Prostate gland (tissue), 2 donors: ENCODE measurements at regions not wholly inside any gene's neighbourhood (a gene's known extent, or its start where the extent isn't known, plus 50 kb on each side); places are given as distances from the start of the nearest gene placed in this dataset.

Source experiments
- POLR2A ChIP-seq: fragments of 450-650 bp; IDR thresholded peaks from one replicate; pipeline ENCODE4 v1.6.1; 2016; ENCODE audit warnings: antibody characterized with exemption, mild to moderate bottlenecking
- TF ChIP-seq, protein P1 (sequence below), 4 experiments: fragments of 200-600 bp in 2 of 4; fragments of 450-650 bp in 2 of 4; sonication (generic) in 2 of 4; IDR thresholded peaks; 1 replicate in 3 of 4; 2 replicates in 1 of 4; pipeline ENCODE4 v1.5.1; 2016 to 2019; ENCODE audit warnings: antibody characterized with exemption in 4 of 4, mild to moderate bottlenecking in 2 of 4, moderate library complexity in 2 of 4

DNA sequence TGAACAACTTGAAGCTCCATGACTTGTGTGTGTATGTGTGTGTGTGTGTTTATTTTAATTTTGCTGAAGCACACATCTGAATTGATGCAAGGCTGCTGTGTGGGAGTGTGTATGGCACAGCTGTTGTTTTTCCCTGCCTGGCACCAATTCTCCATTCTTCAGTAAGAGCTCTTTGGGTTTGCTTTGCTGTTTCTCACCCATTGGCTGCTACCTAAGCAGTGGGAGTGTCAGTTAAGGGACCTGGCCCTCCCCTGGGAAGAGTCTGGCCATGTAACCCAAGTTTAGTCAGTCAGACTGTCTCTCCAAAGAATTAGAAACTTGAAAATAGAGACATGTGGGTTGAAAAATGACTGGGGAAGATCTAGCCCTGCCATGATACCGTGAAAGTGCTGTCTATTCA, 126.2 kb upstream of the SYNPR start:
- TF ChIP-seq, protein P1, sequence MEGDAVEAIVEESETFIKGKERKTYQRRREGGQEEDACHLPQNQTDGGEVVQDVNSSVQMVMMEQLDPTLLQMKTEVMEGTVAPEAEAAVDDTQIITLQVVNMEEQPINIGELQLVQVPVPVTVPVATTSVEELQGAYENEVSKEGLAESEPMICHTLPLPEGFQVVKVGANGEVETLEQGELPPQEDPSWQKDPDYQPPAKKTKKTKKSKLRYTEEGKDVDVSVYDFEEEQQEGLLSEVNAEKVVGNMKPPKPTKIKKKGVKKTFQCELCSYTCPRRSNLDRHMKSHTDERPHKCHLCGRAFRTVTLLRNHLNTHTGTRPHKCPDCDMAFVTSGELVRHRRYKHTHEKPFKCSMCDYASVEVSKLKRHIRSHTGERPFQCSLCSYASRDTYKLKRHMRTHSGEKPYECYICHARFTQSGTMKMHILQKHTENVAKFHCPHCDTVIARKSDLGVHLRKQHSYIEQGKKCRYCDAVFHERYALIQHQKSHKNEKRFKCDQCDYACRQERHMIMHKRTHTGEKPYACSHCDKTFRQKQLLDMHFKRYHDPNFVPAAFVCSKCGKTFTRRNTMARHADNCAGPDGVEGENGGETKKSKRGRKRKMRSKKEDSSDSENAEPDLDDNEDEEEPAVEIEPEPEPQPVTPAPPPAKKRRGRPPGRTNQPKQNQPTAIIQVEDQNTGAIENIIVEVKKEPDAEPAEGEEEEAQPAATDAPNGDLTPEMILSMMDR (IDR thresholded peaks at IDR 0.05), result no peak
- TF ChIP-seq POLR2A, result no peak
